Endothelial cell (in vitro differentiated cells): ENCODE measurements at regions not wholly inside any gene's neighbourhood (a gene's known extent, or its start where the extent isn't known, plus 50 kb on each side); places are given as distances from the start of the nearest gene placed in this dataset.
"Not testable (repeated sequence)": the region's sequence is repeated elsewhere in the genome, so short reads cannot be mapped to it uniquely, and the experiment has no call there.

Experiments
- DNase-seq: peaks from one replicate; pipeline ENCODE4 v3.0.0; 2021; ENCODE audit warnings: low spot score
- H3K27ac Mint-ChIP-seq: one replicate; pipeline ENCODE4 v1.8.0; 2021; ENCODE audit warnings: mixed read lengths, inconsistent platforms; ENCODE audit not compliant: unreplicated experiment
- H3K27me3 Mint-ChIP-seq: one replicate; pipeline ENCODE4 v1.8.0; 2021; ENCODE audit warnings: mild to moderate bottlenecking, moderate library complexity, mixed read lengths, inconsistent platforms; ENCODE audit not compliant: unreplicated experiment
- H3K36me3 Mint-ChIP-seq: one replicate; pipeline ENCODE4 v1.8.0; 2021; ENCODE audit warnings: mild to moderate bottlenecking, low read depth, mixed read lengths, inconsistent platforms; ENCODE audit not compliant: unreplicated experiment
- H3K4me1 Mint-ChIP-seq: one replicate; pipeline ENCODE4 v1.8.0; 2021; ENCODE audit warnings: mild to moderate bottlenecking, mixed read lengths, inconsistent platforms; ENCODE audit not compliant: unreplicated experiment
- H3K4me3 Mint-ChIP-seq: one replicate; pipeline ENCODE4 v1.8.0; 2021; ENCODE audit warnings: mild to moderate bottlenecking, mixed read lengths, inconsistent platforms; ENCODE audit not compliant: unreplicated experiment
- H3K9me3 Mint-ChIP-seq: one replicate; pipeline ENCODE4 v1.8.0; 2021; ENCODE audit warnings: mixed read lengths, inconsistent platforms; ENCODE audit not compliant: unreplicated experiment
- TF ChIP-seq, protein P1 (sequence below): fragments of 200-600 bp; sonication (generic); IDR thresholded peaks from one replicate; pipeline ENCODE4 v1.5.0; 2021; ENCODE audit warnings: antibody characterized with exemption; ENCODE audit not compliant: unreplicated experiment

DNA sequence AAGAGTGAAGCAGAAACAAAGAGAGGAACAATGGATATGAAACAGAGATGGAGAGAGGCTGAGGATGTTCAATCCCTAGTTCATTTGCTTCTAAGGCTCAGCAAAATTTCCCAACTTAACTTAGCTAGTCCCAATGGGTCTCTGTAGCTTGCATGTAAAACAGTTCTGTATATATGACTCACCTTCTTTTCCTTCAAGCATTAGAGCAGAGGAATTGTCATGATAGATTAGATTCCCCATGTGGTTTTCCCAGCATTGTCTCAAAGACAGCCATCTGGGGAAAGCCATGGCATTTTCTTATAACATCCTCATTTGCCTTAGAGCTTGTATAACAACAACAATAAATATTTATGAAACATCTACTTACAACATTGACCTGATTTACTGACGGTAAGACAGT lies 93.9 kb upstream of the GATB start:
- Mint-ChIP-seq H3K27ac (no peak overlapping the region), H3K4me3 (no peak overlapping the region), H3K4me1 (peaks cover 22% of the 10 kb centered on the region), H3K9me3 (no peaks in the 10 kb centered on the region), H3K27me3 (peaks cover 3% of the 10 kb centered on the region), H3K36me3 (no peaks in the 10 kb centered on the region)
- DNase-seq, result no peak
- TF ChIP-seq, protein P1, sequence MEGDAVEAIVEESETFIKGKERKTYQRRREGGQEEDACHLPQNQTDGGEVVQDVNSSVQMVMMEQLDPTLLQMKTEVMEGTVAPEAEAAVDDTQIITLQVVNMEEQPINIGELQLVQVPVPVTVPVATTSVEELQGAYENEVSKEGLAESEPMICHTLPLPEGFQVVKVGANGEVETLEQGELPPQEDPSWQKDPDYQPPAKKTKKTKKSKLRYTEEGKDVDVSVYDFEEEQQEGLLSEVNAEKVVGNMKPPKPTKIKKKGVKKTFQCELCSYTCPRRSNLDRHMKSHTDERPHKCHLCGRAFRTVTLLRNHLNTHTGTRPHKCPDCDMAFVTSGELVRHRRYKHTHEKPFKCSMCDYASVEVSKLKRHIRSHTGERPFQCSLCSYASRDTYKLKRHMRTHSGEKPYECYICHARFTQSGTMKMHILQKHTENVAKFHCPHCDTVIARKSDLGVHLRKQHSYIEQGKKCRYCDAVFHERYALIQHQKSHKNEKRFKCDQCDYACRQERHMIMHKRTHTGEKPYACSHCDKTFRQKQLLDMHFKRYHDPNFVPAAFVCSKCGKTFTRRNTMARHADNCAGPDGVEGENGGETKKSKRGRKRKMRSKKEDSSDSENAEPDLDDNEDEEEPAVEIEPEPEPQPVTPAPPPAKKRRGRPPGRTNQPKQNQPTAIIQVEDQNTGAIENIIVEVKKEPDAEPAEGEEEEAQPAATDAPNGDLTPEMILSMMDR, result no peak

DNA sequence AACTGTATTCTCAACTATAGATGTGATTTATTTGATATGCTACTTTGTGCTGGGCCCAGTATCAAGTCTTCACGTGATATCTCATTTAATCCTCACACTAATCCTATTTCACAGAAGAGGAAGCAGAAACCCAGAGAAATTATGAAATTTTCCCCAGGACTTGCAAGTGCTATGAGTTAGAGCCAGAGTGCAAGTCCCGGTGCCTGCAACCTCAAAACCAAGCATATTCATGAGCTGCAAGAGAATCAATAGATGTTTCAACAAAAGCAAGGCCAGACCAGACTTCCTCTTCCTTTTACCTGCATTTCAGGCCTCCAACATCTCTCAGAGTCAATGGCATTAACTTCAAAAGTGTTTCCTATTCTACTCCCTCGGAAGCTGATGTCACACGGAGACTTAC lies 92.2 kb upstream of the GATB start:
- no peak overlapping the region for H3K27ac Mint-ChIP-seq
- no peak for DNase-seq
- H3K27me3 Mint-ChIP-seq, result peaks cover 5% of the 10 kb centered on the region
- H3K4me3 Mint-ChIP-seq, result peak overlapping the region; percentile 43
- H3K9me3 Mint-ChIP-seq, result no peaks in the 10 kb centered on the region
- H3K36me3 Mint-ChIP-seq, result no peaks in the 10 kb centered on the region
- TF ChIP-seq, protein P1, result no peak
- peaks cover 22% of the 10 kb centered on the region for H3K4me1 Mint-ChIP-seq

DNA sequence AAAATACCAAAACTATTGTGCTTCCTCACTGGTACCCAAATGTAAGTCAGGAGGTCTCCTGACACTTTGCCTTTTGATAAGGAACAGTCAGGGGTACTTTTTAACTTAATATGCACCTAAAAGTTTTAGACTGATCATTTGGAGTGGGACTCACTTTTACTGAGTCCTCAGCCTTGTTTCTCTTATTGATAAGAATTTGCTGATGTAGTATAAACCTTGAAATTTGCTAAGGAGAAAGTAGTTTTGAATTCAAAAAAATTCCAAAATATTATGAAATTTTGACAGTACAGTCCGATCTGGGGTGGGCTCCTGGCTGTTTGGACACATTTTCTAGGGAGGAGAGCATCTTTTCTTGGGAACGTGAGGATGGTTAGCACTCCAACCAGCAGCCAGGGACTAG lies 91.4 kb upstream of the GATB start:
- H3K9me3 Mint-ChIP-seq, result no peaks in the 10 kb centered on the region
- peaks cover 5% of the 10 kb centered on the region for H3K27me3 Mint-ChIP-seq
- peaks cover 22% of the 10 kb centered on the region for H3K4me1 Mint-ChIP-seq
- no peak overlapping the region for H3K4me3 Mint-ChIP-seq
- no peak for DNase-seq
- H3K36me3 Mint-ChIP-seq, result no peaks in the 10 kb centered on the region
- TF ChIP-seq, protein P1, result no peak
- no peak overlapping the region for H3K27ac Mint-ChIP-seq

DNA sequence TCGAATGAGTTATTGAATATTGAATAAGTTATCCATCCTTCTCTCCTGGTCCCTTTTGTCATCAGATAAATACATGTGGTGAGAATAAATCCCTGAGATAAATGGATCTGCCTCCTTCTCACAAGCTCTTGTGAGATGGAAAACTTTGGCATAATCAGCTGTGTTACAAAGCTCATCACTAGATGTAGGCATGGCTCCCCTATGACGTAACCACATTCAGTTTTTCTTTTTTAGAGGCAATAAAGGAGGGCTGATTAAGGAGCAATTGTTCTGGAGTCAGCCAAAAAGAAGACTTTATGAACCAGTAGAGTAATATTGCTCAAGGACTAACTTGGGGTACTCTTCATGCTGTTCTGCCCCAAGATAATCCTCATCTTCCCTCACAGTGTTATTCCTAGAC lies 90.5 kb upstream of the GATB start:
- Mint-ChIP-seq H3K4me3 (no peak overlapping the region), H3K27me3 (peaks cover 5% of the 10 kb centered on the region), H3K27ac (no peak overlapping the region), H3K9me3 (no peaks in the 10 kb centered on the region), H3K4me1 (peaks cover 22% of the 10 kb centered on the region), H3K36me3 (no peaks in the 10 kb centered on the region)
- TF ChIP-seq, protein P1, result no peak
- DNase-seq, result no peak

DNA sequence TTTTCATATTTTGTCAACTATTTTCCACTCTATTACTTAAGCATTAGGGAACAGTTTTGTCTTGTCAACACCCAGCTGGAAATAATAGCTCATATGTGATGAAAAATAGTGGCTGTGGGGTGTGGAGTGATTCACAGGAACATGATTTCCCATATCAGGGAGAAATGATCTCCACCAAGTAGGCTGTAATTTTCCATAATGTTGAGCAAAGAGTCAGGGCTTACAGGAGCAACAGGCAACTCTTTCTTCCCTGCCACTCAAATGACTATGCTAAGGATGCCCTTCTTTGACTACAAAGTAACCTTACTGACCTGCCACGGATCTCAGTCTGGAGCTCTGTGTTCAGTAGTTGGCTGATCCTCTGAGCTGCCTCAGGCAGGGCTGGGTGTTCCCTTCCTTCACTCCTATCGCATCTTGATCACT lies 90.0 kb upstream of the GATB start:
- Mint-ChIP-seq H3K27ac (no peak overlapping the region), H3K4me1 (peaks cover 22% of the 10 kb centered on the region), H3K36me3 (no peaks in the 10 kb centered on the region)

DNA sequence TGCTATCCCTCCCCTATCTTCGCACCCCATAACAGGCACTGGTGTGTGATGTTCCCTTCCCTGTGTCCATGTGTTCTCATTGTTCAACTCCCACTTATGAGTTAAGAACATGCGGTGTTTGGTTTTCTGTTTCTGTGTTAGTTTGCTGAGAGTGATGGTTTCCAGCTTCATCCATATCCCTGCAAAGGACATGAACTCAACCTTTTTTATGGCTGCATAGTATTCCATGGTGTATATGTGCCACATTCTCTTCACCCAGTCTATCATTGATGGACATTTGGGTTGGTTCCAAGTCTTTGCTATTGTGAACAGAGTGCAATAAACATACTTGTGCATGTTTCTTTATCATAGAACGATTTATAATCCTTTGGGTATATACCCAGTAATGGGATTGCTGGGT lies 84.7 kb upstream of the GATB start:
- not testable (repeated sequence) for H3K4me3 Mint-ChIP-seq, DNase-seq, H3K27ac Mint-ChIP-seq, H3K4me1 Mint-ChIP-seq, H3K27me3 Mint-ChIP-seq, H3K36me3 Mint-ChIP-seq, H3K9me3 Mint-ChIP-seq

More for the DNA sequence above, 90.0 kb upstream of the GATB start:
- TF ChIP-seq, protein P1, result no peak
- H3K9me3 Mint-ChIP-seq, result no peaks in the 10 kb centered on the region
- no peak overlapping the region for H3K4me3 Mint-ChIP-seq
- peaks cover 2% of the 10 kb centered on the region for H3K27me3 Mint-ChIP-seq
- no peak for DNase-seq
